NCI-H128 (cell line): ENCODE measurements at regions not wholly inside any gene's neighbourhood (a gene's known extent, or its start where the extent isn't known, plus 50 kb on each side); places are given as distances from the start of the nearest gene placed in this dataset.

ENCODE experiments used
- DNase-seq: peaks from one replicate; lab custom pipeline; 2025; ENCODE audit not compliant: unreplicated experiment; lab: John Stamatoyannopoulos, UW

- DNase-seq, result no peak
Measured at GRCh38 chr16:73610160-73610559, 562.2 kb upstream of the ZFHX3 start.

GRCh38 chr16:73608911-73609310, 561.0 kb upstream of the ZFHX3 start:
- DNase-seq, result no peak

GRCh38 chr16:73605309-73605708, 557.4 kb upstream of the ZFHX3 start:
- DNase-seq, result no peak

- DNase-seq, result no peak
Measured at GRCh38 chr16:73601911-73602310, 554.0 kb upstream of the ZFHX3 start.

GRCh38 chr16:73599870-73600269, 551.9 kb upstream of the ZFHX3 start:
- no peak for DNase-seq

- no peak for DNase-seq
Measured at GRCh38 chr16:73599351-73599750, 551.4 kb upstream of the ZFHX3 start.

- DNase-seq, result no peak
Measured at GRCh38 chr16:73584157-73584556, 536.2 kb upstream of the ZFHX3 start.

- no peak for DNase-seq
Measured at GRCh38 chr16:73572135-73572828, 524.4 kb upstream of the ZFHX3 start.

- no peak for DNase-seq
Measured at GRCh38 chr16:73569266-73569980, 521.5 kb upstream of the ZFHX3 start.

- DNase-seq, result no peak
Measured at GRCh38 chr16:73568769-73569168, 520.8 kb upstream of the ZFHX3 start.

GRCh38 chr16:73565925-73566324, 518.0 kb upstream of the ZFHX3 start:
- DNase-seq, result no peak

GRCh38 chr16:73565263-73565662, 517.3 kb upstream of the ZFHX3 start:
- DNase-seq, result no peak

- no peak for DNase-seq
Measured at GRCh38 chr16:73563709-73564108, 515.8 kb upstream of the ZFHX3 start.

GRCh38 chr16:73560497-73560896, 512.6 kb upstream of the ZFHX3 start:
- no peak for DNase-seq

GRCh38 chr16:73558219-73558618, 510.3 kb upstream of the ZFHX3 start:
- no peak for DNase-seq

GRCh38 chr16:73553941-73554660, 506.2 kb upstream of the ZFHX3 start:
- no peak for DNase-seq

GRCh38 chr16:73549984-73550631, 502.2 kb upstream of the ZFHX3 start:
- no peak for DNase-seq

- no peak for DNase-seq
Measured at GRCh38 chr16:73547552-73548403, 499.9 kb upstream of the ZFHX3 start.

- DNase-seq, result no peak
Measured at GRCh38 chr16:73546341-73546845, 498.5 kb upstream of the ZFHX3 start.

GRCh38 chr16:73545755-73546154, 497.8 kb upstream of the ZFHX3 start:
- no peak for DNase-seq
